ENCODE measurements at regions not wholly inside any gene's neighbourhood (a gene's known extent, or its start where the extent isn't known, plus 50 kb on each side); places are given as distances from the start of the nearest gene placed in this dataset.

DNA sequence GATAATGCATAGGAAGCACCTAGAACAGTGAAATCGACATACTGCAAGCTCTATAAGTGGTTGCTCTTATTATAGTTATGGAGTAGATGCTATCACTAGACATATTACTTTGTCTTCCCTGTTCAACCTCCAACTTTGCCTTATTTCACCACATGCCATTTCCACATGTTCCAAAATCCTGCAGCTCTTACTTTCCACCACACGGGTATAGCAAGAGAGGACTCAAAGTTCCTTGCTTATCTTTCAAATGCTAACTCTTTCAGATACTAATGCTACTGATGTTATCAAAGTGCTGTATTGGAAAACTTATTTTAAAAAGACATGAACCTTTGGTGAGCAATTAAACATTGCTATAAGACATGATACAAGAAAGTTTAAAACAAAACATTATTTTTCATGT is 1130.1 kb downstream of the HACE1 start:
- TF ChIP-seq POLR2A (IDR thresholded peaks at IDR 0.05; ENCODE audit: low read depth, low read length) (no peak), TAF1 (IDR thresholded peaks at IDR 0.05; ENCODE audit: borderline replicate concordance, low read depth, low read length) (no peak), POLR2AphosphoS5 (IDR thresholded peaks at IDR 0.05; ENCODE audit: low read depth, low read length) (no peak)

All from GM12892 (cell line).